Suprapubic skin (tissue), 3 donors: ENCODE measurements at regions not wholly inside any gene's neighbourhood (a gene's known extent, or its start where the extent isn't known, plus 50 kb on each side); places are given as distances from the start of the nearest gene placed in this dataset.

Experiments used
- CTCF ChIP-seq, 2 donors: fragments of 200-600 bp in 1 of 2; fragments of 450-650 bp in 1 of 2; sonication (generic) in 1 of 2; IDR thresholded peaks; one replicate each; pipeline ENCODE4 v1.5.1; 2016 to 2019; ENCODE audit warnings: antibody characterized with exemption in 2 of 2, mild to moderate bottlenecking in 1 of 2, moderate library complexity in 1 of 2
- EP300 ChIP-seq: sonication (generic); formaldehyde crosslinking; IDR thresholded peaks from one replicate; pipeline ENCODE4 v1.6.1; 2017; ENCODE audit warnings: antibody characterized with exemption
- POLR2A ChIP-seq, 2 donors: fragments of 450-650 bp; IDR thresholded peaks; one replicate each; pipeline ENCODE4 v1.6.1; 2017; ENCODE audit warnings: antibody characterized with exemption in 2 of 2, mild to moderate bottlenecking in 2 of 2, moderate library complexity in 2 of 2

- no peak for TF ChIP-seq EP300
- TF ChIP-seq CTCF (IDR thresholded peaks at IDR 0.05): no peak
- no peak for TF ChIP-seq POLR2A (IDR thresholded peaks at IDR 0.05)
Observed at GRCh38 chr12:93325855-93326254, 51.9 kb upstream of the NUDT4 start.
